ENCODE measurements at regions not wholly inside any gene's neighbourhood (a gene's known extent, or its start where the extent isn't known, plus 50 kb on each side); places are given as distances from the start of the nearest gene placed in this dataset.

- POLR2A ChIA-PET: no interaction called here
- Mint-ChIP-seq H3K36me3 (ENCODE audit: low read depth) (no peaks in the 10 kb centered on the region), H3K27ac (no peak overlapping the region), H3K27me3 (no peaks in the 10 kb centered on the region), H3K9me3 (peaks cover 4% of the 10 kb centered on the region), H3K4me3 (no peak overlapping the region), H3K4me1 (ENCODE audit: low read depth) (peaks cover 24% of the 10 kb centered on the region)
- Histone ChIP-seq H3K36me3 (ENCODE audit: insufficient read depth, low read length) (no peaks in the 10 kb centered on the region), H3K27ac (ENCODE audit: low read depth in 1 of 2, low read length in 2 of 2) (no peak overlapping the region), H3K27me3 (ENCODE audit: control insufficient read depth in 1 of 2, insufficient read depth in 2 of 2, low read length in 2 of 2) (no peaks in the 10 kb centered on the region), H3K9me3 (ENCODE audit: control insufficient read depth in 1 of 2, insufficient read depth in 1 of 2, low read length in 2 of 2) (peaks cover 0 to 6% of the 10 kb centered on the region in 2 experiments), H3K4me3 (ENCODE audit: low read length) (no peak overlapping the region), H3K4me1 (ENCODE audit: insufficient read depth, low read length) (peaks cover 23% of the 10 kb centered on the region)
- intact Hi-C loops (cut with DNase I, micrococcal nuclease): no loop called here
- CTCF ChIA-PET: interaction anchor here (1.0 kb wide), 1 partner anchor 39 kb away, joined by 3 read pairs; no protein-coding TSS in a partner anchor
- no peak for TF ChIP-seq CTCF (IDR thresholded peaks at IDR 0.05)
- ATAC-seq (ENCODE audit: poor library complexity) (no peak), DNase-seq (no peak)
Measured at GRCh38 chr13:29963089-29963488, 112.7 kb upstream of the UBL3 start.

GRCh38 chr13:29961036-29961670 is 110.7 kb upstream of the UBL3 start:
- Histone ChIP-seq H3K9me3 (ENCODE audit: control insufficient read depth in 1 of 2, insufficient read depth in 1 of 2, low read length in 2 of 2) (no peaks in the 10 kb centered on the region), H3K36me3 (ENCODE audit: insufficient read depth, low read length) (no peaks in the 10 kb centered on the region), H3K27me3 (ENCODE audit: control insufficient read depth in 1 of 2, insufficient read depth in 2 of 2, low read length in 2 of 2) (no peaks in the 10 kb centered on the region), H3K4me3 (ENCODE audit: low read length) (no peak overlapping the region), H3K27ac (ENCODE audit: low read depth in 1 of 2, low read length in 2 of 2) (no peak overlapping the region), H3K4me1 (ENCODE audit: insufficient read depth, low read length) (peaks cover 23% of the 10 kb centered on the region)
- Mint-ChIP-seq H3K27ac (peak overlapping the region; percentile 78), H3K4me1 (ENCODE audit: low read depth) (peaks cover 39% of the 10 kb centered on the region), H3K4me3 (no peak overlapping the region), H3K36me3 (ENCODE audit: low read depth) (no peaks in the 10 kb centered on the region), H3K27me3 (no peaks in the 10 kb centered on the region), H3K9me3 (no peaks in the 10 kb centered on the region)
- no peak for TF ChIP-seq CTCF (IDR thresholded peaks at IDR 0.05)
- intact Hi-C loops (cut with DNase I, micrococcal nuclease): no loop called here
- ChIA-PET POLR2A (interaction anchor here (0.7 to 1.1 kb wide), 3 partner anchors 25 to 114 kb away, joined by 3 to 4 read pairs (median 4); no protein-coding TSS in a partner anchor), CTCF (no interaction called here)
- peak in 1 of 14 experiments; percentile 14 for DNase-seq
- ATAC-seq (ENCODE audit: poor library complexity): no peak

GRCh38 chr13:29959603-29960002 is 109.2 kb upstream of the UBL3 start:
- Histone ChIP-seq H3K4me3 (ENCODE audit: low read length) (no peak overlapping the region), H3K27me3 (ENCODE audit: control insufficient read depth in 1 of 2, insufficient read depth in 2 of 2, low read length in 2 of 2) (no peaks in the 10 kb centered on the region), H3K4me1 (ENCODE audit: insufficient read depth, low read length) (peaks cover 31% of the 10 kb centered on the region), H3K36me3 (ENCODE audit: insufficient read depth, low read length) (no peaks in the 10 kb centered on the region), H3K9me3 (ENCODE audit: control insufficient read depth in 1 of 2, insufficient read depth in 1 of 2, low read length in 2 of 2) (no peaks in the 10 kb centered on the region), H3K27ac (ENCODE audit: low read depth in 1 of 2, low read length in 2 of 2) (no peak overlapping the region)
- TF ChIP-seq CTCF (IDR thresholded peaks at IDR 0.05): no peak
- ChIA-PET POLR2A (interaction anchor here (0.8 to 9.4 kb wide), 3 partner anchors 9 to 113 kb away, joined by 3 to 160 read pairs (median 6); no protein-coding TSS in a partner anchor), CTCF (no interaction called here)
- Mint-ChIP-seq H3K4me3 (no peak overlapping the region), H3K4me1 (ENCODE audit: low read depth) (peaks cover 47% of the 10 kb centered on the region), H3K36me3 (ENCODE audit: low read depth) (no peaks in the 10 kb centered on the region), H3K27me3 (no peaks in the 10 kb centered on the region), H3K27ac (peak overlapping the region; percentile 78), H3K9me3 (no peaks in the 10 kb centered on the region)
- DNase-seq (no peak), ATAC-seq (ENCODE audit: poor library complexity) (no peak)
- intact Hi-C loops (cut with DNase I, micrococcal nuclease): loop anchor here in 1 of 2 experiments (5.0 kb wide), 1 partner anchor 153 kb away; no protein-coding TSS in a partner anchor
